GM21619 (cell line): ENCODE measurements at regions not wholly inside any gene's neighbourhood (a gene's known extent, or its start where the extent isn't known, plus 50 kb on each side); places are given as distances from the start of the nearest gene placed in this dataset.

Source experiments
- ATAC-seq: cut with Tn5 transposase; IDR thresholded peaks from one replicate; pipeline ENCODE4 v1.9.1; 2021; ENCODE audit not compliant: unreplicated experiment

DNA sequence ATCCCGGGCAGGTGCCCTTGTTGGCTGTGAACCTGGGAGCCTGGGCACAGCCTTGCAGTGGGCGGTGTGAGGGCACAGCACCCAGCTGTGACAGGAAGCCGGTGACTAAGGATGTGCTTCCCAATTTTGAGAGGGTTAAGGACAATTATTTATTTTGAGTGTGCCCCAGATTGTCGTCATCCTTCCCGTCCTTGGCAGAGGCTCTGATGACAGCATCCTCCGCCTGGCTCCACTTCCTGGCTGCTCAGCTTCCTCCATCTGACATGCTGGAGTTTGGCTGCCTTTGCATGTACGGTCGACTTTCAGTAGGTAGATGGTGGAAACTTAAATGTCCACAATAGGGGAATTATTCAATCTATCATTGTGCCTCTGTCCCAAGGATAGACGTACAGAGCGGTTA is 282.4 kb upstream of the EEF2KMT start:
- ATAC-seq, result no peak

GRCh38 chr16:5378531-5378930 is 280.9 kb upstream of the EEF2KMT start:
- no peak for ATAC-seq

GRCh38 chr16:5377280-5377898 is 279.8 kb upstream of the EEF2KMT start:
- ATAC-seq, result no peak

GRCh38 chr16:5374184-5374583 is 276.6 kb upstream of the EEF2KMT start:
- no peak for ATAC-seq

DNA sequence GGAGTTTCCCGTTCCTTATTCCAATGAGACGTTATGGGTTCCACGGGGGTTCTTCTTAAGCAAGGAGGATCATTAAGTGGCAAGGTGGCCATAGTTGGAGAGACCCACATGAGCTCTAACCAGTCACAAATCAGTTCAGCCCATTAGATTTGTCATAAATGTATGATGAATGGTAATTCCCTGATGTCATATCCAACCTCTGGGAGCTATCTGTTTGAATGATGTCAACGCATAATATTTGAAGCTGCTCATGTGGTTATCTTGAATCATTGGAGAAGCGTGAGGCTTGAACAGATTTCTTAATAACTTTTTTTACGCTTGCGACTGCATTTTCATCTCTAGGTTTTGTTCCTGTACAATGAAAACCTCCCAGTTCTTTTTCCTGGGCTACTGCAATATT is 270.4 kb upstream of the EEF2KMT start:
- ATAC-seq, result no peak

GRCh38 chr16:5366126-5366525 is 268.5 kb upstream of the EEF2KMT start:
- ATAC-seq, result no peak

DNA sequence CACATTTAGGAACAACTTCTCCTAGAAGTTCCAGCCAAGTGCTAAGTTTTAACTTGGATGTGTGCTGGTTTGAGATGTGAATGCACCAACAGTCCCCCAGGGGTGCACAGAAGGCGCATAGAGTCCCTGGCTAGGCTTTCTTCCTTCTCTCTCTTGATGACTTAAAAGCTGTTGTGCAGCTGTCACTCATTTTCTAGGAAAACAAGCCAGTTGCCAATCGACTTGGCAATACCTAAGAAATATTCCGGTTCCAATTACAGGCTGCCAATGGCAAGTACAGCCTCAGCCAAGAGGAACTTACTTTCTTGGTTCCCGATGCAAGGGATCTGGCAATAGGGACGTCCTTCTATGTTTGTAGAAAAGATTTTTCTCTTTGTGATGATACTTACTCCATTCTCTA is 266.6 kb upstream of the EEF2KMT start:
- no peak for ATAC-seq

- no peak for ATAC-seq
These were observed 263.7 kb upstream of the EEF2KMT start for GRCh38 chr16:5361322-5361721.

- no peak for ATAC-seq
These were observed 257.1 kb upstream of the EEF2KMT start for GRCh38 chr16:5354645-5355044.

- no peak for ATAC-seq
These were observed 252.3 kb upstream of the EEF2KMT start for GRCh38 chr16:5349670-5350517.

GRCh38 chr16:5349101-5349500 is 251.5 kb upstream of the EEF2KMT start:
- no peak for ATAC-seq

DNA sequence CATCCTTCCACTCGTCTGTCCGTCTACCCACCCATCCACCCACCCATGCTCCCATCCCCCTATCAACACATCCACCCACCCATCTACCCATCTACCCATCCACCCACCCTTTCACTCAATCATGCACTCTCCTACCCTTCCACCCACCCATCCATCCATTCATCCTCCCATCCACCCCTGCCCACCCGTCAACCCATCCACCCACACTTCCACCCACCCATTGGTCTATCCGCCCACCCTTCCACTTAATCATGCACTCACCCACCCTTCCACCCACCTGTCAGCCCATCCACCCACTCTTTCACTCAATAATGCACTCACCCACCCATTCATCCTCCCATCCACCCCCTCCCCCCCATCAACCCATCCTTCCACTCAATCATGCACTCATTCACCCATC is 250.0 kb upstream of the EEF2KMT start:
- no peak for ATAC-seq

DNA sequence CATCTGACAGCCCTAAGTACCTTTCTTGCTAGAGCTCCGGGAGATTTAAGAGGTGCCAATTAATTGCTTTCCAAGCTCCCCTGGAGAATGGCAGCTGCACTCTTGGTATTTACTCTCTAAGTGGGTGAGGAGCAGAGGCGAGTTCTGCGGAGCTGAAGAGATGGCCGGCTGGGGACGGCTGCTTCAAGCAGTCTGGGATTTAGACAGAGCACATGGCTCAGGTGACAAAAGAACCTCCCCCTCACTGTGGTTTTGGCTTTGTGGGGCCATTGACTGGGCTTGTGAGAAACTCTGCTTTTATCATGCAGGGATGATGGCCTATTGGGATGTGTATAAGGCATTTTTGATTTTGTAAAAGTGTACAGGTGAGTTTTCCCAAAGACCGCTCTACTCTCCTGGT is 239.3 kb upstream of the EEF2KMT start:
- ATAC-seq, result no peak

DNA sequence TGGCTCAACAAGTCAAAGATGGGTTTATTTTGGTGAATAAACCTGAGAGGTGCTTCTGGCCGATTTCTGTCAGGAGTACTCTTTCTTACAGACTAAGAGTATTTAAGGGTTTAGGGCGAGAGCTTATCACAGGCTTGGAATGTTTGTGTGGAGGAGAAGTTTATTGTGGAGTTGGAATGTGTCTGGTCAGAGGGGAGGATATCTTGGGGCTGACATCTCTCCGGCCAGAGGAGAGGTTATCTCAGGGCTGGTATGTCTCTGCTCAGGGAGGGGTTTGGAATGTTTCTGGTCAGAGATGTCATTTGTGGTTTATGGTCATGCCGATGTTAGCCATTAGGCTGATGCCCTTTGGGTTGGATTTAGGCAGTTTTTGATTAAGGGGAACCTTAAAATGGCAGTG is 236.4 kb upstream of the EEF2KMT start:
- no peak for ATAC-seq

DNA sequence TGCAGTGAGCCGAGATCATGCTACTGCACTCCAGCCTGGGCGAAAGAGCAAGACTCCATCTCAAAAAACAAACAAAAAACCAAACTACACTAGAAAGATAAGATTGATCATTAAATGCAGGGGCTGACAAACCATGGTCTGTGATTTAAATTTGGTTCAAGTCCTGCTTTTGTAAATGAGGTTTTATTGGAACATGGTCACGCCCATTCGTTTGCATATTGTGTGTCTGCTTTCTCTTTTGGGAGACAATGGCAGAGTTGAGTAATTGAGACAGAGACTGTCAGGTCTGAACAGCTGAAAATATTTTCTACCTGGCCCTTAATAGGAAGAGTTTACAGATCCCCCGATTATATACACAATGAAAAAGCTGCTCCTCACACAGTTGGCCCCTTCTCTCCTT is 235.5 kb upstream of the EEF2KMT start:
- no peak for ATAC-seq

- ATAC-seq, result no peak
These were observed 232.5 kb upstream of the EEF2KMT start for GRCh38 chr16:5330058-5330457.

DNA sequence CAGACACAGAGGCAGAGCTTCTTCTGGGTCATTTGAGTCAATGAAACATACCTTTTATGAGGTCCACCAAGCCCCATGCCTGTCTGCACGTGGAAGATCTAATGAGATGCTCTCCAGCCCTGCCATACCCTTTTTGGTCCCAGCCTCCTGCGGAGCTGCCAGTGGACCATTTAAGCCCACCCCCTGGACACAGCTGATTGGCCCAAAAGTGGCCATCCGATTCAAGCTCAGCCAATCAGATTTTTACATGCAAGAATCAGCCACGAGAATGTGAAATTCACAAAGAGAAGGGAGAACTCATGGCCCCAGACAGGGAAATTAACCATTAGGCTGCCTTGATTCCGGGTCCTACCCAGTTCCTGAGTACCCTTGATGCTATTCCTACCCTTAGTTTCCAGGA is 231.0 kb upstream of the EEF2KMT start:
- ATAC-seq, result no peak

GRCh38 chr16:5326395-5326794 is 228.8 kb upstream of the EEF2KMT start:
- ATAC-seq, result no peak

DNA sequence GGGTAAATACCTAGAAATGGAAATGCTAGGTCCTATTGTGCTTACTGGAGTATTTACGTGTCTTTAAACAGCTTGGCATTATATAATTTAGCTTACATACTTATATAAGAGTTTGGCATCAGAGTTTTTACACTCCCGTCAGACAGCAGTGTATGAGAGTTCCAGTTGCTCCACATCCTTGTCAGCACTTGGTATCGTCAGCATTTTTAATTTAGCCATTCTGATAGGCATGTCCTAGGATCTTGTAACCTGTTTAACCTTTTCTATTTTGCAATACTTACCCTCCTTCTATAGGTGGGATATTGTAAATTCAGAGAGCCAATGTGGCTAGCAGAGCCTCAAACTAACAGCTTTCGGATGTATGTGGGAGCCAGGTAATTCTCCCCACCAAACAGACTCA is 228.3 kb upstream of the EEF2KMT start:
- ATAC-seq, result no peak

DNA sequence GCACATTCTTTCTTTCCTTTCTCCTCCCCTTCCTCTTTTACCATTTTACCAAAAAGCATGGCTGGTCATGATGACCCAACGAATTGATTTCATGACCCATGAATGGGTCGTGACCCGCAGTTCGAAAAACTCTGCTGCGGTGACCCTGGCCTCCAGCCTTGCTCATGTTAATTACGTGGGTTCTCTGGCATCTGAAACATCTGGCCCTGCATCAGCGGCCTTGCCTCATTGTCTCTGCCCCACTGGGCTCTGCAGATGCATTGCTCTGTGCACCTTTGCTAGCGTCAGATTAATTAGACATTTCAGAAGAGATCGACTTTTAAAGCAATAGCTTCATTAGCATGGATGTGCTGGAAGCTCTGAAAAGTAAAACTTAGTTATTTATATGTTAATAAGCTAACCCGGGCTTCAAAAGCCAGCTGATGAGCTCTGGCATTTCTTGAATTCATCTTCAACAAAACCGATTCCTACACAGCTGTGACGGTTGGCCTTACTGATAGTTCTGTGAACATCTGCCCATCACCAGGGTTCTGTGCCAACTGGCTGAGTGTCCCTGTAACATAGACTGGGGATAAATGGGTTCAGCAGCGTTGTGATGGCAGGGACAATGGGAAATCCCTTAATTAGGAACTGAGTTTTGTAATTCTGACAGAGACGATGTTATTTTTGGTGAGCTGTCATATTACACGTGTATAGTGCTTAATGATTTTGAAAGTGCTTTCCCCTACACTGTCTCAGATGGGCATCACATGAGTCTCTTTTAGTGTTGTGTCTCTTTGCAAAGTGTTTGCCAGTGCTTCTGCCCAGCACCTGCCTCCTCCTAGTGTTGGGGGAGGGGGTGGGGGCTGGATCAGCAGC is 225.9 kb upstream of the EEF2KMT start:
- ATAC-seq, result no peak

- ATAC-seq, result no peak
These were observed 224.3 kb upstream of the EEF2KMT start for GRCh38 chr16:5321930-5322329.

DNA sequence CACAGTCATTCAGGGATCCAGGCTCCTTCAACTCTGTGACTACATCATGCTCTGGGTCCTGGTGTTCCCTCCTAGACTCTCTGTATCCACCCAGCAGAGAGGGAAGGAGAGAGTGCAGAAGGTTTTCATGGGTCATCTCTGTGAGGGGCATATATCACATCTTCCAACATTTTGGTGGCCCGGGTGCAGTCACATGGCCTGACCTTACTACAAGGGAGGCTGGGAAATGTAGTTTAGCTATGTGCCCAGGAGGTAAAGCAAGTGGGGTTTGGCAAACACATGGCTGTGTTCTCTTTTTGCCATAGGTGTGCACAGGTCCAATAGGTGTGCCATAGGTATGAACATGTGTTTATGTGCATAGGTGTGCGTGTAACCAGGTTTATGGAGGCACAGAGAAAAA is 222.2 kb upstream of the EEF2KMT start:
- no peak for ATAC-seq
